ENCODE measurements at regions not wholly inside any gene's neighbourhood (a gene's known extent, or its start where the extent isn't known, plus 50 kb on each side); places are given as distances from the start of the nearest gene placed in this dataset.

DNA sequence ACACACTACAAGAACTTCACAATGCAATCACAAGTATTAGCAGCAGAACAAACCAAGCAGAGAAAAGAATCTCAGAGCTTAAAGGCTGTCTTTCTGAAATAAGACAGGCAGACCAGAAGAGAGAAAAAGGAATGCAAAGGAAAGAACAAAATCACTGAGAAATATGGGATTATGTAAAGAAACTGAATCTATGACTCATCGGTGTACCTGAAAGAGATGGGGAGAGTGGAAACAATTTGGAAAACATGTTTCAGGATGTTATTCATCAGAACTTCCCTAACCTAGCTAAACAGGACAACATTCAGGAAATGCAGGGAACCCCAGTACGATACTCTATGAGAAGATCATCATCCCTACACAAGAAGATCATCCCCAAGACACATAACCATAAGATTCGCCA, 499.0 kb upstream of the CHAC2 start:
- Histone ChIP-seq H3K27ac (no peak overlapping the region), H3K9me3 (no peaks in the 10 kb centered on the region), H3K36me3 (no peaks in the 10 kb centered on the region), H3K4me3 (no peak overlapping the region), H3K27me3 (no peaks in the 10 kb centered on the region), H3K4me1 (no peaks in the 10 kb centered on the region)
- DNase-seq = no peak
- TF ChIP-seq, protein P1, sequence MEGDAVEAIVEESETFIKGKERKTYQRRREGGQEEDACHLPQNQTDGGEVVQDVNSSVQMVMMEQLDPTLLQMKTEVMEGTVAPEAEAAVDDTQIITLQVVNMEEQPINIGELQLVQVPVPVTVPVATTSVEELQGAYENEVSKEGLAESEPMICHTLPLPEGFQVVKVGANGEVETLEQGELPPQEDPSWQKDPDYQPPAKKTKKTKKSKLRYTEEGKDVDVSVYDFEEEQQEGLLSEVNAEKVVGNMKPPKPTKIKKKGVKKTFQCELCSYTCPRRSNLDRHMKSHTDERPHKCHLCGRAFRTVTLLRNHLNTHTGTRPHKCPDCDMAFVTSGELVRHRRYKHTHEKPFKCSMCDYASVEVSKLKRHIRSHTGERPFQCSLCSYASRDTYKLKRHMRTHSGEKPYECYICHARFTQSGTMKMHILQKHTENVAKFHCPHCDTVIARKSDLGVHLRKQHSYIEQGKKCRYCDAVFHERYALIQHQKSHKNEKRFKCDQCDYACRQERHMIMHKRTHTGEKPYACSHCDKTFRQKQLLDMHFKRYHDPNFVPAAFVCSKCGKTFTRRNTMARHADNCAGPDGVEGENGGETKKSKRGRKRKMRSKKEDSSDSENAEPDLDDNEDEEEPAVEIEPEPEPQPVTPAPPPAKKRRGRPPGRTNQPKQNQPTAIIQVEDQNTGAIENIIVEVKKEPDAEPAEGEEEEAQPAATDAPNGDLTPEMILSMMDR (IDR thresholded peaks at IDR 0.05) = no peak
- TF ChIP-seq POLR2A (IDR thresholded peaks at IDR 0.05) = no peak
- intact Hi-C loops (cut with DNase I; ENCODE audit: low total_unique reads) = no loop called here

- no peak overlapping the region for H3K27ac ChIP-seq
- H3K4me3 ChIP-seq = no peak overlapping the region
- DNase-seq = no peak
- H3K4me1 ChIP-seq = no peaks in the 10 kb centered on the region
- H3K27me3 ChIP-seq = no peaks in the 10 kb centered on the region
- intact Hi-C loops (cut with DNase I; ENCODE audit: low total_unique reads) = no loop called here
- H3K9me3 ChIP-seq = no peaks in the 10 kb centered on the region
- TF ChIP-seq, protein P1 (IDR thresholded peaks at IDR 0.05) = no peak
- no peak for TF ChIP-seq POLR2A (IDR thresholded peaks at IDR 0.05)
- no peaks in the 10 kb centered on the region for H3K36me3 ChIP-seq
Observed at GRCh38 chr2:53268086-53268485, 499.5 kb upstream of the CHAC2 start.

GRCh38 chr2:53265544-53266299, 501.9 kb upstream of the CHAC2 start:
- intact Hi-C loops (cut with DNase I; ENCODE audit: low total_unique reads) = no loop called here
- no peak for DNase-seq
- H3K27ac ChIP-seq = no peak overlapping the region
- no peaks in the 10 kb centered on the region for H3K36me3 ChIP-seq
- H3K4me3 ChIP-seq = no peak overlapping the region
- TF ChIP-seq, protein P1 (IDR thresholded peaks at IDR 0.05) = no peak
- TF ChIP-seq POLR2A (IDR thresholded peaks at IDR 0.05) = no peak
- H3K27me3 ChIP-seq = no peaks in the 10 kb centered on the region
- no peaks in the 10 kb centered on the region for H3K9me3 ChIP-seq
- no peaks in the 10 kb centered on the region for H3K4me1 ChIP-seq

DNA sequence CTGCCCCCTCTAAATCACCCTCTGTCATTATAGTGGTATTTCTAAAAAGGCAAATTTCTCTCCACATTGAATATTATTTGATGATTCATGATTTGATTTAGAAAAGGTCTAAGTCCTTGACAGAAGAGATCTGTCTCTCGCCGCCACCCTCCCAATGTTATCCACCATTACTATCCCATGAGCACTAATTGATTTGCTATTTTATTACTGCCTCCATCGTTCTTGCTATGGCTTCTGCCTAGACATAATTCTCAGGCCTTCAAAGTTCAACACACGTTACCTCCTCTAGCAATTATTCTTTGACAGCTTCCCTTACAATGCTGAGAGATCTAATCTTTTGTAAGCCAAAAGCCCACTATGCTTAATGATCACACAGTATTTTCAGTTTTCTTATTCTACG, 507.0 kb upstream of the CHAC2 start:
- intact Hi-C loops (cut with DNase I; ENCODE audit: low total_unique reads) = no loop called here
- H3K4me1 ChIP-seq = no peaks in the 10 kb centered on the region
- H3K9me3 ChIP-seq = no peaks in the 10 kb centered on the region
- no peak overlapping the region for H3K4me3 ChIP-seq
- no peak for DNase-seq
- H3K27ac ChIP-seq = no peak overlapping the region
- no peaks in the 10 kb centered on the region for H3K27me3 ChIP-seq
- TF ChIP-seq POLR2A (IDR thresholded peaks at IDR 0.05) = no peak
- TF ChIP-seq, protein P1 (IDR thresholded peaks at IDR 0.05) = no peak
- H3K36me3 ChIP-seq = no peaks in the 10 kb centered on the region

GRCh38 chr2:53259395-53260009, 508.1 kb upstream of the CHAC2 start:
- no peaks in the 10 kb centered on the region for H3K27me3 ChIP-seq
- intact Hi-C loops (cut with DNase I; ENCODE audit: low total_unique reads) = no loop called here
- H3K4me1 ChIP-seq = no peaks in the 10 kb centered on the region
- no peak overlapping the region for H3K27ac ChIP-seq
- H3K36me3 ChIP-seq = no peaks in the 10 kb centered on the region
- no peak overlapping the region for H3K4me3 ChIP-seq
- no peaks in the 10 kb centered on the region for H3K9me3 ChIP-seq
- TF ChIP-seq, protein P1 (IDR thresholded peaks at IDR 0.05) = no peak
- TF ChIP-seq POLR2A (IDR thresholded peaks at IDR 0.05) = no peak
- no peak for DNase-seq
